ENCODE measurements at regions not wholly inside any gene's neighbourhood (a gene's known extent, or its start where the extent isn't known, plus 50 kb on each side); places are given as distances from the start of the nearest gene placed in this dataset.

DNA sequence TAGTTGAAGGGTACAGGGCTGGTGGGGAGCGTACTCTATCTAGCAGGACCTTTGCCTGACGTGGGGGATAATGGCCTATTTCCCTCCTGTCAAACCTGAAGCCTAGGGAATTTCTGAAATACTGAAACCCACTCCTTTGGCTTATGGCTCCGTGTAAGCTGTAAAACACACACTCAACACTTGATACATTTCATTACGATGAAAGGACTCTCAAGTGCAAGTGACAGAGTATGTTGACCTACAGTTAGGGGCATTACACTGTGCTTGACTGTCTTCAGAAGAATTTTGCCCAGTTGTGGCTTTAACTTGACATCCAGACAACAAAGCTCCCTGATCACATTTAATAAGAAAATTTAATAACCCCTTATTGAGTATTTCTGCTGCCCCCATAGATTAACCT is 194.3 kb downstream of the BAMBI start:
- no peak for ATAC-seq
- no peaks in the 10 kb centered on the region for H3K9me3 ChIP-seq (ENCODE audit: control insufficient read depth in 1 of 2, insufficient read depth in 1 of 2, low read depth in 1 of 2, low read length in 2 of 2)
- no peak overlapping the region for H3K4me2 ChIP-seq (ENCODE audit: low read length)
- H3K27me3 ChIP-seq (ENCODE audit: insufficient read depth, low read length), result no peaks in the 10 kb centered on the region
- no peaks in the 10 kb centered on the region for H4K20me1 ChIP-seq (ENCODE audit: insufficient read depth)
- DNase-seq (ENCODE audit: low read depth, low spot score), result no peak
- ChIA-PET CTCF (no interaction called here), POLR2A (no interaction called here), RAD21 (ENCODE audit: low non-redundant PET in 1 of 2, low total read pairs in 2 of 2, uncharacterized antibody in 2 of 2, unreplicated experiment in 2 of 2) (no interaction called here)
- no peaks in the 10 kb centered on the region for H3K79me2 ChIP-seq (ENCODE audit: insufficient read depth, low read length)
- no peaks in the 10 kb centered on the region for H3K9me2 ChIP-seq (ENCODE audit: insufficient read depth)
- no peaks in the 10 kb centered on the region for H3K4me1 ChIP-seq (ENCODE audit: control insufficient read depth in 1 of 2, insufficient read depth in 2 of 2, low read length in 2 of 2)
- intact Hi-C loops (cut with micrococcal nuclease), result no loop called here
- no peak overlapping the region for H3K9ac ChIP-seq (ENCODE audit: low read length)
- BruUV-seq (replicated peaks), result no TSS peak
- TF ChIP-seq CBX3 (IDR thresholded peaks at IDR 0.05; ENCODE audit: low read depth) (no peak), SIN3A (IDR thresholded peaks at IDR 0.05; ENCODE audit: low read depth) (no peak), TCF7L2 (IDR thresholded peaks at IDR 0.05; ENCODE audit: borderline replicate concordance, extremely low read depth, insufficient read depth, insufficient read length) (no peak), EZH2 (IDR thresholded peaks at IDR 0.05) (no peak), FOSL1 (IDR thresholded peaks at IDR 0.05; ENCODE audit: low read depth) (no peak), EGR1 (IDR thresholded peaks at IDR 0.05; ENCODE audit: low read depth) (no peak), CEBPB (IDR thresholded peaks at IDR 0.05; ENCODE audit: low read depth) (no peak), POLR2A (IDR thresholded peaks at IDR 0.05; ENCODE audit: borderline replicate concordance, extremely low read depth, insufficient read depth, insufficient read length) (no peak), ZFX (IDR thresholded peaks at IDR 0.05) (no peak), YY1 (IDR thresholded peaks at IDR 0.05; ENCODE audit: extremely low read depth, insufficient replicate concordance, low read depth, low read length) (no peak), ZNF274 (IDR thresholded peaks at IDR 0.05; ENCODE audit: low read depth, low read length) (no peak), RAD21 (IDR thresholded peaks at IDR 0.05; ENCODE audit: low read depth) (no peak), ELF1 (IDR thresholded peaks at IDR 0.05; ENCODE audit: borderline replicate concordance, low read depth) (no peak), SRF (IDR thresholded peaks at IDR 0.05; ENCODE audit: low read depth) (no peak), POLR2AphosphoS5 (IDR thresholded peaks at IDR 0.05; ENCODE audit: low read depth, low read length) (no peak)
- TF ChIP-seq, protein P1, sequence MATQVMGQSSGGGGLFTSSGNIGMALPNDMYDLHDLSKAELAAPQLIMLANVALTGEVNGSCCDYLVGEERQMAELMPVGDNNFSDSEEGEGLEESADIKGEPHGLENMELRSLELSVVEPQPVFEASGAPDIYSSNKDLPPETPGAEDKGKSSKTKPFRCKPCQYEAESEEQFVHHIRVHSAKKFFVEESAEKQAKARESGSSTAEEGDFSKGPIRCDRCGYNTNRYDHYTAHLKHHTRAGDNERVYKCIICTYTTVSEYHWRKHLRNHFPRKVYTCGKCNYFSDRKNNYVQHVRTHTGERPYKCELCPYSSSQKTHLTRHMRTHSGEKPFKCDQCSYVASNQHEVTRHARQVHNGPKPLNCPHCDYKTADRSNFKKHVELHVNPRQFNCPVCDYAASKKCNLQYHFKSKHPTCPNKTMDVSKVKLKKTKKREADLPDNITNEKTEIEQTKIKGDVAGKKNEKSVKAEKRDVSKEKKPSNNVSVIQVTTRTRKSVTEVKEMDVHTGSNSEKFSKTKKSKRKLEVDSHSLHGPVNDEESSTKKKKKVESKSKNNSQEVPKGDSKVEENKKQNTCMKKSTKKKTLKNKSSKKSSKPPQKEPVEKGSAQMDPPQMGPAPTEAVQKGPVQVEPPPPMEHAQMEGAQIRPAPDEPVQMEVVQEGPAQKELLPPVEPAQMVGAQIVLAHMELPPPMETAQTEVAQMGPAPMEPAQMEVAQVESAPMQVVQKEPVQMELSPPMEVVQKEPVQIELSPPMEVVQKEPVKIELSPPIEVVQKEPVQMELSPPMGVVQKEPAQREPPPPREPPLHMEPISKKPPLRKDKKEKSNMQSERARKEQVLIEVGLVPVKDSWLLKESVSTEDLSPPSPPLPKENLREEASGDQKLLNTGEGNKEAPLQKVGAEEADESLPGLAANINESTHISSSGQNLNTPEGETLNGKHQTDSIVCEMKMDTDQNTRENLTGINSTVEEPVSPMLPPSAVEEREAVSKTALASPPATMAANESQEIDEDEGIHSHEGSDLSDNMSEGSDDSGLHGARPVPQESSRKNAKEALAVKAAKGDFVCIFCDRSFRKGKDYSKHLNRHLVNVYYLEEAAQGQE (IDR thresholded peaks at IDR 0.05; ENCODE audit: low read depth), result no peak
- TF ChIP-seq, protein P2, sequence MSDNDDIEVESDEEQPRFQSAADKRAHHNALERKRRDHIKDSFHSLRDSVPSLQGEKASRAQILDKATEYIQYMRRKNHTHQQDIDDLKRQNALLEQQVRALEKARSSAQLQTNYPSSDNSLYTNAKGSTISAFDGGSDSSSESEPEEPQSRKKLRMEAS (IDR thresholded peaks at IDR 0.05), result no peak
- TF ChIP-seq, protein P3, sequence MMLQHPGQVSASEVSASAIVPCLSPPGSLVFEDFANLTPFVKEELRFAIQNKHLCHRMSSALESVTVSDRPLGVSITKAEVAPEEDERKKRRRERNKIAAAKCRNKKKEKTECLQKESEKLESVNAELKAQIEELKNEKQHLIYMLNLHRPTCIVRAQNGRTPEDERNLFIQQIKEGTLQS (IDR thresholded peaks at IDR 0.05), result no peak
- TF ChIP-seq, protein P4, sequence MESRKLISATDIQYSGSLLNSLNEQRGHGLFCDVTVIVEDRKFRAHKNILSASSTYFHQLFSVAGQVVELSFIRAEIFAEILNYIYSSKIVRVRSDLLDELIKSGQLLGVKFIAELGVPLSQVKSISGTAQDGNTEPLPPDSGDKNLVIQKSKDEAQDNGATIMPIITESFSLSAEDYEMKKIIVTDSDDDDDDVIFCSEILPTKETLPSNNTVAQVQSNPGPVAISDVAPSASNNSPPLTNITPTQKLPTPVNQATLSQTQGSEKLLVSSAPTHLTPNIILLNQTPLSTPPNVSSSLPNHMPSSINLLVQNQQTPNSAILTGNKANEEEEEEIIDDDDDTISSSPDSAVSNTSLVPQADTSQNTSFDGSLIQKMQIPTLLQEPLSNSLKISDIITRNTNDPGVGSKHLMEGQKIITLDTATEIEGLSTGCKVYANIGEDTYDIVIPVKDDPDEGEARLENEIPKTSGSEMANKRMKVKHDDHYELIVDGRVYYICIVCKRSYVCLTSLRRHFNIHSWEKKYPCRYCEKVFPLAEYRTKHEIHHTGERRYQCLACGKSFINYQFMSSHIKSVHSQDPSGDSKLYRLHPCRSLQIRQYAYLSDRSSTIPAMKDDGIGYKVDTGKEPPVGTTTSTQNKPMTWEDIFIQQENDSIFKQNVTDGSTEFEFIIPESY (IDR thresholded peaks at IDR 0.05; ENCODE audit: extremely low read depth, insufficient replicate concordance, low read length), result no peak
- TF ChIP-seq, protein P5, sequence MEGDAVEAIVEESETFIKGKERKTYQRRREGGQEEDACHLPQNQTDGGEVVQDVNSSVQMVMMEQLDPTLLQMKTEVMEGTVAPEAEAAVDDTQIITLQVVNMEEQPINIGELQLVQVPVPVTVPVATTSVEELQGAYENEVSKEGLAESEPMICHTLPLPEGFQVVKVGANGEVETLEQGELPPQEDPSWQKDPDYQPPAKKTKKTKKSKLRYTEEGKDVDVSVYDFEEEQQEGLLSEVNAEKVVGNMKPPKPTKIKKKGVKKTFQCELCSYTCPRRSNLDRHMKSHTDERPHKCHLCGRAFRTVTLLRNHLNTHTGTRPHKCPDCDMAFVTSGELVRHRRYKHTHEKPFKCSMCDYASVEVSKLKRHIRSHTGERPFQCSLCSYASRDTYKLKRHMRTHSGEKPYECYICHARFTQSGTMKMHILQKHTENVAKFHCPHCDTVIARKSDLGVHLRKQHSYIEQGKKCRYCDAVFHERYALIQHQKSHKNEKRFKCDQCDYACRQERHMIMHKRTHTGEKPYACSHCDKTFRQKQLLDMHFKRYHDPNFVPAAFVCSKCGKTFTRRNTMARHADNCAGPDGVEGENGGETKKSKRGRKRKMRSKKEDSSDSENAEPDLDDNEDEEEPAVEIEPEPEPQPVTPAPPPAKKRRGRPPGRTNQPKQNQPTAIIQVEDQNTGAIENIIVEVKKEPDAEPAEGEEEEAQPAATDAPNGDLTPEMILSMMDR (IDR thresholded peaks at IDR 0.05 in 2 of 3, conservative IDR thresholded peaks at IDR 0.05 in 1 of 3; ENCODE audit: borderline replicate concordance in 1 of 3, insufficient read depth in 1 of 3, low read depth in 2 of 3, low read length in 2 of 3), result no peak
- no peak overlapping the region for H3K27ac ChIP-seq (ENCODE audit: low read depth, low read length)
- no peak overlapping the region for H3K4me3 ChIP-seq (replicated peaks in 1 of 2; ENCODE audit: low read depth in 1 of 2, low read length in 2 of 2)
- H2AFZ ChIP-seq (ENCODE audit: low read depth, low read length, poor library complexity, severe bottlenecking), result no peak overlapping the region
- no peaks in the 10 kb centered on the region for H3K36me3 ChIP-seq (ENCODE audit: control insufficient read depth in 1 of 2, insufficient read depth in 2 of 2, low read length in 2 of 2)

All from HCT116 (cell line).